ENCODE measurements at regions not wholly inside any gene's neighbourhood (a gene's known extent, or its start where the extent isn't known, plus 50 kb on each side); places are given as distances from the start of the nearest gene placed in this dataset.

DNA sequence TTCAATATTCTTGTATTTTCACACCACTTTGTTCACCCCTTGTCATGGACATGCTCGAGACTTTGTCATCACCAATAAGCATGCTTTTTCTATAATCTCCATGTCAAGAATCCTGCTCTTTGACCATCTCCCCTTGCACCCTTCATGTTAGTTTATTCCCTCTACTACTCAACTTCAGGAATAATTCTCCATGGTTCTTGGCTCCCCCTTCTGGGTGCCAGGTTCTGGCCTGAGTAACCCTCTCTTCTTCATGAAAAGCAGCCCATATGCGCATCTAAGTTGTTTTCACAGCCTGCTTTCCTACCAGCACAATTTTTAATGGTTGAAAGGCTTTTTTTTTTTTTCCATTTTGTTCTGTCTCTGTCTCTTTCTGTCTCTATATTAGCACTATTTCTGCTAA, 160.7 kb downstream of the LEPR start:
- no peak for TF ChIP-seq POLR2A (IDR thresholded peaks at IDR 0.05; ENCODE audit: extremely low read depth, insufficient read length)
- TF ChIP-seq, protein P1, sequence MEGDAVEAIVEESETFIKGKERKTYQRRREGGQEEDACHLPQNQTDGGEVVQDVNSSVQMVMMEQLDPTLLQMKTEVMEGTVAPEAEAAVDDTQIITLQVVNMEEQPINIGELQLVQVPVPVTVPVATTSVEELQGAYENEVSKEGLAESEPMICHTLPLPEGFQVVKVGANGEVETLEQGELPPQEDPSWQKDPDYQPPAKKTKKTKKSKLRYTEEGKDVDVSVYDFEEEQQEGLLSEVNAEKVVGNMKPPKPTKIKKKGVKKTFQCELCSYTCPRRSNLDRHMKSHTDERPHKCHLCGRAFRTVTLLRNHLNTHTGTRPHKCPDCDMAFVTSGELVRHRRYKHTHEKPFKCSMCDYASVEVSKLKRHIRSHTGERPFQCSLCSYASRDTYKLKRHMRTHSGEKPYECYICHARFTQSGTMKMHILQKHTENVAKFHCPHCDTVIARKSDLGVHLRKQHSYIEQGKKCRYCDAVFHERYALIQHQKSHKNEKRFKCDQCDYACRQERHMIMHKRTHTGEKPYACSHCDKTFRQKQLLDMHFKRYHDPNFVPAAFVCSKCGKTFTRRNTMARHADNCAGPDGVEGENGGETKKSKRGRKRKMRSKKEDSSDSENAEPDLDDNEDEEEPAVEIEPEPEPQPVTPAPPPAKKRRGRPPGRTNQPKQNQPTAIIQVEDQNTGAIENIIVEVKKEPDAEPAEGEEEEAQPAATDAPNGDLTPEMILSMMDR (IDR thresholded peaks at IDR 0.05; ENCODE audit: low read depth, low read length): no peak

Data from NB4 (cell line).